Keratinocyte (primary cell): ENCODE measurements at regions not wholly inside any gene's neighbourhood (a gene's known extent, or its start where the extent isn't known, plus 50 kb on each side); places are given as distances from the start of the nearest gene placed in this dataset.
A peak's percentile ranks its signal among the peaks of the same experiment; 100 is the strongest.

Experiments
- DNase-seq: peaks from one replicate; pipeline ENCODE4 v3.0.0-alpha.2; 2011; ENCODE audit warnings: low read depth, missing footprints, low spot score
- FAIRE-seq: peaks from 2 replicates; lab custom pipeline; 2011; peaks lifted over from hg19 to GRCh38; lab: Jason Lieb, UNC
- H2AFZ ChIP-seq: 2 replicates; pipeline ENCODE4 v1.6.0; 2012; ENCODE audit warnings: low read length, control low read depth, inconsistent platforms; ENCODE audit not compliant: control insufficient read depth
- H3K27ac ChIP-seq: 2 replicates; pipeline ENCODE4 v1.5.1; 2011; ENCODE audit warnings: low read length; ENCODE audit not compliant: control insufficient read depth, insufficient read depth
- H3K27me3 ChIP-seq: 3 replicates; pipeline ENCODE4 v1.6.0; 2011; ENCODE audit warnings: low read length; ENCODE audit not compliant: control insufficient read depth, insufficient read depth; ENCODE audit errors: extremely low read depth
- H3K36me3 ChIP-seq, 2 experiments: 2 replicates in 1 of 2; 3 replicates in 1 of 2; pipeline ENCODE4 v1.5.1; 2011; ENCODE audit warnings: low read length in 2 of 2, mild to moderate bottlenecking in 1 of 2; ENCODE audit not compliant: control insufficient read depth in 2 of 2, insufficient read depth in 2 of 2; ENCODE audit errors: extremely low read depth in 1 of 2
- H3K4me1 ChIP-seq: 3 replicates; pipeline ENCODE4 v1.5.1; 2011; ENCODE audit warnings: low read length; ENCODE audit not compliant: control insufficient read depth, insufficient read depth; ENCODE audit errors: extremely low read depth
- H3K4me2 ChIP-seq: 3 replicates; pipeline ENCODE4 v1.6.0; 2011; ENCODE audit warnings: low read depth, low read length; ENCODE audit not compliant: control insufficient read depth, insufficient read depth; ENCODE audit errors: extremely low read depth
- H3K4me3 ChIP-seq, 3 experiments: fragments of 200-600 bp in 1 of 3; sonication (generic) in 1 of 3; 2 replicates in 2 of 3; 3 replicates in 1 of 3; pipeline ENCODE4 v1.5.1; 2011 to 2016; ENCODE audit warnings: low read length in 3 of 3, mild to moderate bottlenecking in 3 of 3, control low read depth in 2 of 3, inconsistent platforms in 1 of 3, low read depth in 1 of 3, mixed read lengths in 1 of 3, mixed run types in 1 of 3, moderate library complexity in 1 of 3; ENCODE audit not compliant: control insufficient read depth in 2 of 3, insufficient read depth in 2 of 3; ENCODE audit errors: extremely low read depth in 1 of 3
- H3K79me2 ChIP-seq: 2 replicates; pipeline ENCODE4 v1.6.0; 2012; ENCODE audit warnings: low read length; ENCODE audit not compliant: control insufficient read depth, insufficient read depth
- H3K9ac ChIP-seq: 3 replicates; pipeline ENCODE4 v1.6.0; 2011; ENCODE audit warnings: low read length; ENCODE audit not compliant: control insufficient read depth, insufficient read depth; ENCODE audit errors: extremely low read depth
- H3K9me1 ChIP-seq: 3 replicates; pipeline ENCODE4 v1.6.0; 2011; ENCODE audit warnings: low read length; ENCODE audit not compliant: control insufficient read depth, insufficient read depth; ENCODE audit errors: extremely low read depth
- H3K9me3 ChIP-seq: 2 replicates; pipeline ENCODE4 v1.5.1; 2012; ENCODE audit warnings: low read depth, low read length; ENCODE audit not compliant: control insufficient read depth
- H4K20me1 ChIP-seq: 3 replicates; pipeline ENCODE4 v1.6.0; 2011; ENCODE audit warnings: low read length; ENCODE audit not compliant: control insufficient read depth, insufficient read depth; ENCODE audit errors: extremely low read depth
- CTCF ChIP-seq, 3 experiments: IDR thresholded peaks in 1 of 3; conservative IDR thresholded peaks in 1 of 3; optimal IDR thresholded peaks in 1 of 3; 2 replicates in 2 of 3; 3 replicates in 1 of 3; pipeline versions ENCODE3 to v1.5.1; 2011; ENCODE audit warnings: low read length in 3 of 3, mild to moderate bottlenecking in 3 of 3, moderate library complexity in 2 of 3, control low read depth in 1 of 3, inconsistent platforms in 1 of 3; ENCODE audit not compliant: insufficient read depth in 2 of 3; ENCODE audit errors: extremely low read depth in 1 of 3
- EZH2 ChIP-seq: IDR thresholded peaks from one replicate; pipeline ENCODE4 v1.6.1; 2012; ENCODE audit warnings: inconsistent platforms, mild to moderate bottlenecking, low read length, moderate library complexity
- dilution Hi-C: fragments of 300-500 bp; cut with MboI; formaldehyde crosslinking; loops from one replicate; pipeline ENCODE4 v1.7.0; 2020; ENCODE audit warnings: low sequenced_read_pairs; ENCODE audit not compliant: extremely low pct_ligation_motif_present

- H3K4me2 ChIP-seq: no peak overlapping the region
- no peaks in the 10 kb centered on the region for H4K20me1 ChIP-seq
- no peak overlapping the region for H3K9ac ChIP-seq
- dilution Hi-C loops: no loop called here
- no peaks in the 10 kb centered on the region for H3K9me1 ChIP-seq
- no peak overlapping the region for H3K4me3 ChIP-seq
- no peaks in the 10 kb centered on the region for H3K4me1 ChIP-seq
- peak in 1 of 3 experiments; percentile 13 for TF ChIP-seq CTCF (optimal IDR thresholded peaks at IDR 0.05 in 1 of 3, IDR thresholded peaks at IDR 0.05 in 1 of 3, conservative IDR thresholded peaks at IDR 0.05 in 1 of 3; ENCODE audit: extremely low read depth in 1 of 3, insufficient read depth in 2 of 3, low read length in 3 of 3)
- no peak for TF ChIP-seq EZH2
- H2AFZ ChIP-seq: no peak overlapping the region
- no peaks in the 10 kb centered on the region for H3K79me2 ChIP-seq
- H3K27me3 ChIP-seq: no peaks in the 10 kb centered on the region
- no peak for FAIRE-seq
- H3K9me3 ChIP-seq: no peaks in the 10 kb centered on the region
- no peak for DNase-seq
- no peaks in the 10 kb centered on the region for H3K36me3 ChIP-seq
- no peak overlapping the region for H3K27ac ChIP-seq
Observed at GRCh38 chr6:15752820-15753219, 90.0 kb upstream of the DTNBP1 start.

- H3K9ac ChIP-seq: no peak overlapping the region
- no peak overlapping the region for H3K27ac ChIP-seq
- H3K79me2 ChIP-seq: no peaks in the 10 kb centered on the region
- no peaks in the 10 kb centered on the region for H3K4me1 ChIP-seq
- no peaks in the 10 kb centered on the region for H4K20me1 ChIP-seq
- no peak overlapping the region for H2AFZ ChIP-seq
- no peaks in the 10 kb centered on the region for H3K9me3 ChIP-seq
- no peak overlapping the region for H3K4me2 ChIP-seq
- H3K36me3 ChIP-seq: no peaks in the 10 kb centered on the region
- dilution Hi-C loops: no loop called here
- FAIRE-seq (no peak), DNase-seq (no peak)
- no peak overlapping the region for H3K4me3 ChIP-seq
- TF ChIP-seq EZH2 (no peak), CTCF (optimal IDR thresholded peaks at IDR 0.05 in 1 of 3, IDR thresholded peaks at IDR 0.05 in 1 of 3, conservative IDR thresholded peaks at IDR 0.05 in 1 of 3; ENCODE audit: extremely low read depth in 1 of 3, insufficient read depth in 2 of 3, low read length in 3 of 3) (no peak)
- no peaks in the 10 kb centered on the region for H3K9me1 ChIP-seq
- H3K27me3 ChIP-seq: no peaks in the 10 kb centered on the region
Observed at GRCh38 chr6:15751721-15752350, 89.0 kb upstream of the DTNBP1 start.
